GM18858 (cell line): ENCODE measurements at regions not wholly inside any gene's neighbourhood (a gene's known extent, or its start where the extent isn't known, plus 50 kb on each side); places are given as distances from the start of the nearest gene placed in this dataset.

Experiments
- ATAC-seq: cut with Tn5 transposase; IDR thresholded peaks from one replicate; pipeline ENCODE4 v1.9.1; 2021; ENCODE audit not compliant: unreplicated experiment

DNA sequence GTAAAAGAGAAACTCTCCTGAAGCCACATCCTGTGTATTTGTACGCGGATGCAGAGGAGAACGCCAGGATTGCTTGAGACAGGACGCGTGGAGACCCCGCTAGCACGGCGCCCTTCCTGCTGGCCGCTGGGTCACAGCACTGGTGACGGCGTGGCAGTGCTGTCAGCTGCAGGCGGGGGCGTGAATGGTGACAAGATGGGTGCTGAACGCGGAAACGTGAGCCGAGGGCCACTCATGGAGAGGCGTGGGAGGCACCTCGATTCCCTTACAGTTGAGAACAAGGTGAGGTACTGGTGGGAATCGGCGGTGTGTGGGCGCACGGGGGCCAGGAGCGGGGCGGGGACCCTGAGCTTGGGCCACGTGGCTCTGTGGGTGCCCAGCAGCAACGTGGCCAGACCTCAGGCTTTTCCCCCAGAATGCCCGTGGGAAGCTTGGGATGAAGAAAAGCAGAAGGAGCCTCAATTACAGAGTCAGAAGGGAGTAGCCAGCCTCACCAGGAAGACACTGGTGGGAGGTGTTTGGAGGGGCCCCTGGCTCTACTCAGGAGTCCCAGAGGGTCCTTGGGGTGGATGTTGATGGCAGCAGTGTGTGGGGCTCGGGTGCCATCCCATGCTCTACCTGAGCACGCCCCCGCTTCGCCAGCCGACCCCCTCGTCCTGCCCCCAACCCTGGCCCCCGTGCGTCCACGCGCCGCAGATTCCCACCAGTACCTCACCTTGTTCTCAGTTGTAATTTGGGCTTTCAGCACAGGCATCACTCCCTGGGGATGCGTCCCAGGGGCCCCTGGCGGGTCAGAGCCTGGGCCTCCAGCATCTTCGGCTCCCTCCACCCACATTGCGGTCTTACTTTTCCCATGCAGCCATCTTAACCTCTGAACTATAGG lies 208.4 kb upstream of the TCERG1L start:
- ATAC-seq: no peak

DNA sequence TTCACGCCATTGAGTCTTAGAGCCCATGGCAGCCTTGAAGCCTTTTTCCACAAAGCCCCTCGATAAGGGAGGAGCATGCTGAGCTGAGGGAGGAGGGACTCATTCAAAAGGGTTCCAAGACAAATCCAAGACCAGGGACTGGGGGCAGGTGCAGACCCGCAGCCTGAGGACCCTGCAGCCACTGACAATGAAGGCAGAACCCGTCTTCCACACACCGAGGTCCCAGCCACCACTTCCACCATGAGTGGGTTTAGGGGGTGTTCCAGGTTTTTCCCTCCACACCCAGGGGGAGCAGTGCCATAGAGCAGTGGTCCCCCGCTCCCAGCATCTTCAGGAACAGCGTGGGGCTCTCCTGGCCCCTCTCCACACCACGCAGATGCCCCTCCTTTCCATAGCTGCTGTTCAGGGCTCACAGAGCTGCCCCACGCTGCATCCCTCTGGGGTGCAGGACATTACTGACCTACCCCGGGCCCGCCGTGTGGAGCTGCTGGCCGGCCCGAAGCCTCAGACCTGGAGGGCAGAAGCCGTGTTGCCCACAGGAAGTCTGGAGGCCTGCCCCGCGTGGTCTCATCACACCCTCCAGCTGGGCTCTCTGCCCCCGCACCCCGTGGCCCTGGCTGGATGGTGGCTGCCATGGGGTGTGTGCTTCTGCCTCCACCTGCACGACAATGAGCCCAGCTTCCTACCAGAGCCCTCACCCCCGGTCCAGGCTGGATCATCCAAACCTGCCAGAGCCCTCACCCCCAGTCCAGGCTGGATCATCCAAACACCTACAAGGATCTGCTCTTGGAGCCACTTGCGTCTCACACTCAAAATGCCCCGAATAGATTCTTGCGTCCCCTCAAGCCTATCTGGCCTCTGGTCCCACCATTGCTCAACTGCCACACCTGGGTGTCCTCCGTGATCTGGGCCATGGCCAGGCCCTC lies 220.0 kb upstream of the TCERG1L start:
- no peak for ATAC-seq

GRCh38 chr10:131532291-131532690 lies 220.8 kb upstream of the TCERG1L start:
- no peak for ATAC-seq

GRCh38 chr10:131532745-131533341 lies 221.3 kb upstream of the TCERG1L start:
- no peak for ATAC-seq

DNA sequence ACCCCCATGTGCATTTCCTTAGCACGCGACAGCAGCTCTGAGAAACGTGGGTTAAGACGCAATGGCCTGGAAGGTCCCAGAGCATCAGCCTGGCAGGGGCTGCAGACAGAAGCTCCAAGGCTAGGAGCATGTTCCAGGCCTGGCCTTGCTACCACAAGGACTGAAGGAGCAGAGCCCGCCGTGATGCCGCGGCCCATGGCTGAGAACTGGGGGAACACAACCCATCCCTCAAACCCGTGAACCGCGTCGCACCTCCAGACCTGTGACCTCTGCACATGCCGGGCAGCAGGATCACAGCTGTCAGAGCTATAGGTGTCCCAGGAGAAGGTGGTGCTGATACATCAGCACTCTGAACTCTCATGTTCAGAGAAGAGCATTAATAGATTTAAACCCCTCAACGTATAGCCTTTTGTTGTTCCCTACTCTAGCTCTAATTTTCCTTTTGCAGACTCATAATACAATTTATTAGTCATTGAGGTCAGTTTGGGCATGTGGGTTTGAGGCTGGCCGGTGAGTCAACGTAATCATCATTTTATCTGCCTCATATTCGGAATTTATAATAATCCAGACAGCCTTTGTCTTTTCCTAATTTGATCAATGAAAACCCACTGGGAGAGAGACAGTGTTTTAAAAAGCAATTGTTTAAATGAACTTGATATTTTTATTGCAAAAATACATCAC lies 222.5 kb upstream of the TCERG1L start:
- no peak for ATAC-seq

DNA sequence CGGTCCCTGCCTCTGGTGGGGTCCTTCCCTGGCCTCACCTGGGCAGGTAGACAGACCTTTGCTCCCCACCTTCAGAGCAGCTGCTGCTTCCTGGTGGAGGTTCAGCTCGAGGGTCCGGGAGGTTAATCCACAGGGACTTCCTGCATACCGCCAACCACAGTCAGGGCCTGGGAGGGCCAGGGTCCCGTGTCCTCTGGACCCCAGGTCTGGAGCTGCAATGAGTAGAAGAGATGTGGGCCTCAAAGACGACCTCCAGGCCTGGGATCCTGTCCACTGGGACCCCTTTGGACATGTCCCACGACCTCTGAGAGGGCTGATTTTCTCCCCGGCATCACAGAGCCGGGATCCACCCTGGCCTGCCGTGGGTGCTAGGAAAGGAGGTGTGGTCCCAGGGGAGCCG lies 223.3 kb upstream of the TCERG1L start:
- no peak for ATAC-seq

DNA sequence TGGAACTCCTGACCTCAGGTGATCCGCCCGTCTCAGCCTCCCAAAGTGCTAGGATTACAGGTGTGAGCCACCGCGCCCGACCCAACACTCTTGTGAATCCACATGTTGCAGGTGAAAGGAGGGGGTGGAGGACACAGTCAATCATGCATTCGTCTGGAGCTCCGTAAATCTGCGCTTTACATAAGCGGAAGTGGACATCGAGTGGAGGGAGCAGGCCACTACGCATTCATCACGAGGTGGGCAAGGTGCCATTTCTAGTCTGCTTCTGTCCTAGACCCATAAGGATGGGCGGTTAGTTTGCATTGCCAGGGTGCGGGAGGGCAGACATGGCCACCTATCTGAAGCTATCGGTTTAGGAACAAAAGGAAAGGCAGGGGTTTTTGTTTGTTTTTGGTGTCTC lies 225.2 kb upstream of the TCERG1L start:
- no peak for ATAC-seq

DNA sequence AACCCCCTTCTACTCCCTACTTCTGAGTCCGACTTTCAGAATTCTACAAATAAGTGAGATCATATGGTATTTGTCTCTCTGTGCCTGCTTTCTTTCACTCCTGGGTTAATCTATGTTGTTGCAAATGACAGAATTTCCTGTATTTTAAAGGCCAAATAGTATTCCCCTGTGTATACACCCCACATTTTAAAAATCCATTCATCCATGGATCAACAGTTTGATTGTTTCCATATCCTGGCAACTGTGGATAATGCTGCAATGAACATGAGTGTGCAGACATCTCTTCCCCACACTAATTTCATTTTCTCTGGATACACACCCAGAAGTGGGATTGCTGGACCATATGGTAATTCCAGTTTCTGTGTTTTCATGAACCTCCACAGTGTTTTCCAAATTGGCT lies 225.8 kb upstream of the TCERG1L start:
- no peak for ATAC-seq

GRCh38 chr10:131544495-131544894 lies 233.0 kb upstream of the TCERG1L start:
- no peak for ATAC-seq

DNA sequence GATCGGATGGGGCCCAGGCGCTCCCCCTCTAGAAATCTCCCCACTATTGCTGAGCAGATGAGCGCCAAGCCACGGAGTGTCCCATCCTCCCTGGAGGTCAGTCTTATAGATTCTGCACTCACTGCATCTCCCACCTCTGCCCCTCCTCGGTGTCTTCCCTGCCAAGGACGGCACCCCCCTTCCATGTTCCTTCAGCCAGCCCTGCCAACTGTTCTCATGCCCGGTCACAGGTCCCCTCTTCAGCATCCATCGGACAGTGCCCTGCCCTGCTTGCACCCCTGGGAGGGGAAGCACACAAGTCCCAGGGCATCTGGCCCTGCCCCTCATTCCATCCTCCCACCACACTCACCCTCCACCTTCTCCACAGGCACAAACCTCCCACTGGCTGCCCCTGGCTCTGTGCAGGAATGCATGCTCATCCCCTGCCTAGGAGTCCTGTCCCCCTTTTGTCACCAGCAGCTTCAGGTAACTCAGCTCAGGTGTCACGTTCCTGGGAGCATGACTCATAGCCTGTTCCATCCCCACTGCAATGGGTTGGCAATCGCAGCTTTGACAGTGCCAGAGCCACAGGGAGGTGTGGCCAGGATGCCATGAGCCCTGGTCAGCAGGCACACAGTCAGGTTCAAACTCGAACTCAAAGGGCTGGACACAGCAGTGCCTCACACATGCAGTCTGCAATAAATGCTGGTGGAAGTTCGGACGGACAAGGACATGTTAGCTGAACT lies 234.7 kb upstream of the TCERG1L start:
- ATAC-seq: no peak

GRCh38 chr10:131547129-131547799 lies 235.7 kb upstream of the TCERG1L start:
- no peak for ATAC-seq

- ATAC-seq: no peak
Observed at GRCh38 chr10:131548176-131548575, 236.7 kb upstream of the TCERG1L start.

- ATAC-seq: no peak
Observed at GRCh38 chr10:131549116-131549515, 237.6 kb upstream of the TCERG1L start.

GRCh38 chr10:131553121-131553520 lies 241.6 kb upstream of the TCERG1L start:
- no peak for ATAC-seq

- no peak for ATAC-seq
Observed at GRCh38 chr10:131553581-131553980, 242.1 kb upstream of the TCERG1L start.

DNA sequence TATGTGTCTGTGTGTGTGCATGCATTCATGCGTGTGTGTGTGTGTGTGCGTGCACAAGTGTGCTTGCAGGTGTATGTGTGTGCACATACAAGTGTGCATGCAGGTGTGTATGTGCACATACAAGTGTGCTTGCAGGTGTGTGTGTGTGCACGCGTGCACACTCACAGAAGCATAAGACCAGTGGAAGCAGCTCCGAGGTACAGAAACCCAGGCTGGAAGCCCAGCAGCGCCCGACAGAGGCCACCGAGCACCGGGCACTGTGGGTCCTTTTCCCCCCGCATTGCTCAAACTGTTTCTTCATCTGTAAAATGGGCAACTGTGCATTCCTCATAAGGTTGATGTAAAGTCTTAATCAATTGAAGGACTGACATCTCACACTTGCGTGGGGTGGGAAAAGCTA lies 243.3 kb upstream of the TCERG1L start:
- no peak for ATAC-seq

DNA sequence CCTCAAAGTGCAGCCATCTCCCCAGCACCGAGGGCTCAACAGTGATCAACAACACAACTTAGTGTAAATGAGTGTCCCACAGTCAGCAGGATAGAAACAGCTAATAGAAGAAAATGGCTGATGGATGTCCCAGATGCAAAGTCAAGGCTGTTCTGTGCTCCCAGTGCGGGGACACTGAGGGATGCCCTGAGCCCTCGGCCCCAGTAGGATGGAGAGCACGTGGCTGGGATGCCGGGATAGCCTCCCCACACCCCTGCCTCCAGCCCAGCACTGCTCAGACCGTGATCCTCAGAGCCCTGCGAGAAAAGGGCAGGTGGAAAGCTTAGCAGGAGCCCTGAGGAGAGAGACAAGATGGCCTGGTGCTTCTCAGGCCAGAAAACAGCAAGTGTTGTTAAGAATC lies 243.9 kb upstream of the TCERG1L start:
- no peak for ATAC-seq

- no peak for ATAC-seq
Observed at GRCh38 chr10:131556061-131556896, 244.8 kb upstream of the TCERG1L start.
